ENCODE measurements at regions not wholly inside any gene's neighbourhood (a gene's known extent, or its start where the extent isn't known, plus 50 kb on each side); places are given as distances from the start of the nearest gene placed in this dataset.
"Not testable (repeated sequence)": the region's sequence is repeated elsewhere in the genome, so short reads cannot be mapped to it uniquely, and the experiment has no call there.

GRCh38 chr2:360124-360523, 72.2 kb upstream of the ALKAL2 start:
- ATAC-seq (no peak), DNase-seq (no peak)
- Histone ChIP-seq H3K4me1 (no peaks in the 10 kb centered on the region), H3K9me3 (no peaks in the 10 kb centered on the region), H3K27me3 (no peaks in the 10 kb centered on the region), H3K27ac (no peak overlapping the region), H3K4me3 (no peak overlapping the region), H3K36me3 (no peaks in the 10 kb centered on the region)
- in situ Hi-C loops (cut with MboI; ENCODE audit: low sequenced_read_pairs in 4 of 4) (no loop called here), intact Hi-C loops (cut with DNase I; ENCODE audit: low total_unique reads) (no loop called here)
- TF ChIP-seq CTCF (IDR thresholded peaks at IDR 0.05 in 4 of 5, conservative IDR thresholded peaks at IDR 0.05 in 1 of 5) (no peak), POLR2A (IDR thresholded peaks at IDR 0.05) (no peak)

- Histone ChIP-seq H3K36me3 (no peaks in the 10 kb centered on the region), H3K9me3 (no peaks in the 10 kb centered on the region), H3K27ac (no peak overlapping the region), H3K4me3 (no peak overlapping the region), H3K4me1 (no peaks in the 10 kb centered on the region), H3K27me3 (no peaks in the 10 kb centered on the region)
- TF ChIP-seq POLR2A (IDR thresholded peaks at IDR 0.05), result no peak
- no peak for TF ChIP-seq CTCF (IDR thresholded peaks at IDR 0.05 in 4 of 5, conservative IDR thresholded peaks at IDR 0.05 in 1 of 5)
- DNase-seq (no peak), ATAC-seq (no peak)
- in situ Hi-C loops (cut with MboI; ENCODE audit: low sequenced_read_pairs in 4 of 4) (no loop called here), intact Hi-C loops (cut with DNase I; ENCODE audit: low total_unique reads) (no loop called here)
These were observed 71.2 kb upstream of the ALKAL2 start for GRCh38 chr2:359047-359446.

GRCh38 chr2:357811-358210, 69.9 kb upstream of the ALKAL2 start:
- no peak for TF ChIP-seq POLR2A (IDR thresholded peaks at IDR 0.05)
- TF ChIP-seq CTCF (IDR thresholded peaks at IDR 0.05 in 4 of 5, conservative IDR thresholded peaks at IDR 0.05 in 1 of 5), result no peak
- DNase-seq (no peak), ATAC-seq (no peak)
- H3K27ac ChIP-seq, result no peak overlapping the region
- in situ Hi-C loops (cut with MboI; ENCODE audit: low sequenced_read_pairs in 4 of 4) (no loop called here), intact Hi-C loops (cut with DNase I; ENCODE audit: low total_unique reads) (no loop called here)
- no peaks in the 10 kb centered on the region for H3K9me3 ChIP-seq
- no peaks in the 10 kb centered on the region for H3K36me3 ChIP-seq
- H3K4me3 ChIP-seq, result no peak overlapping the region
- no peaks in the 10 kb centered on the region for H3K27me3 ChIP-seq
- no peaks in the 10 kb centered on the region for H3K4me1 ChIP-seq

DNA sequence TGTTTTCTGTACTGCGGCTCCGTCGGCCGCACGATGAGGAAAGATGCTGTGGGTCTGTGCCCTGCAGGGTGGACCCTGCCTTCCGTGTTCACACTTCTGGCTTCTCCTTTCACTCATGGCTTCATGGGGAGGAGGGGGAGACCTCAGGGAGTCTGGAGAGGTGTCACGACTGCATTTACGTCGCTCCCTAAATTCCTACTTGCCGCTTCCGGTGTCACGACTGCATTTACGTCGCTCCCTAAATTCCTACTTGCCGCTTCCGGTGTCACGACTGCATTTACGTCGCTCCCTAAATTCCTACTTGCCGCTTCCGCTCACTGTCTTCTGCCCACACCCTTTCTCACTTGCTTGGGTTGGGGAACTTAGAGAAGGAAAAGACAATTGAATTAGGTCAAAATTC, 68.4 kb upstream of the ALKAL2 start:
- DNase-seq; ATAC-seq; H3K9me3 ChIP-seq; intact Hi-C loops (cut with DNase I; ENCODE audit: low total_unique reads); H3K4me1 ChIP-seq; H3K36me3 ChIP-seq; H3K27me3 ChIP-seq; H3K27ac ChIP-seq; H3K4me3 ChIP-seq; in situ Hi-C loops (cut with MboI; ENCODE audit: low sequenced_read_pairs in 4 of 4): not testable (repeated sequence)

GRCh38 chr2:355773-356172, 67.9 kb upstream of the ALKAL2 start:
- H3K36me3 ChIP-seq, result no peaks in the 10 kb centered on the region
- no peak overlapping the region for H3K27ac ChIP-seq
- no peak for TF ChIP-seq CTCF (IDR thresholded peaks at IDR 0.05 in 4 of 5, conservative IDR thresholded peaks at IDR 0.05 in 1 of 5)
- TF ChIP-seq POLR2A (IDR thresholded peaks at IDR 0.05), result no peak
- no peak overlapping the region for H3K4me3 ChIP-seq
- in situ Hi-C loops (cut with MboI; ENCODE audit: low sequenced_read_pairs in 4 of 4) (no loop called here), intact Hi-C loops (cut with DNase I; ENCODE audit: low total_unique reads) (no loop called here)
- H3K27me3 ChIP-seq, result no peaks in the 10 kb centered on the region
- no peaks in the 10 kb centered on the region for H3K9me3 ChIP-seq
- no peak for ATAC-seq
- H3K4me1 ChIP-seq, result no peaks in the 10 kb centered on the region
- no peak for DNase-seq

Data from gastrocnemius medialis (tissue), 4 donors.